ENCODE measurements at regions not wholly inside any gene's neighbourhood (a gene's known extent, or its start where the extent isn't known, plus 50 kb on each side); places are given as distances from the start of the nearest gene placed in this dataset.

- no peak overlapping the region for H3K4me2 ChIP-seq (ENCODE audit: low read length)
- H3K27me3 ChIP-seq (ENCODE audit: insufficient read depth, low read depth, low read length), result no peaks in the 10 kb centered on the region
- H4K20me1 ChIP-seq (ENCODE audit: insufficient read depth), result no peaks in the 10 kb centered on the region
- H3F3A ChIP-seq (ENCODE audit: insufficient read depth, low read length, poor library complexity, severe bottlenecking), result no peaks in the 10 kb centered on the region
- no peaks in the 10 kb centered on the region for H3K79me2 ChIP-seq (replicated peaks; ENCODE audit: insufficient read depth, low read length)
- H3K9me2 ChIP-seq (ENCODE audit: insufficient read depth, low read length), result no peaks in the 10 kb centered on the region
- no peak overlapping the region for H3K27ac ChIP-seq (ENCODE audit: low read length)
- H3K36me3 ChIP-seq (ENCODE audit: insufficient read depth, low read length), result no peaks in the 10 kb centered on the region
- TF ChIP-seq TAF1 (IDR thresholded peaks at IDR 0.05; ENCODE audit: low read depth) (no peak), RAD21 (conservative IDR thresholded peaks at IDR 0.05) (no peak), POLR2AphosphoS5 (IDR thresholded peaks at IDR 0.05) (no peak), EZH2 (IDR thresholded peaks at IDR 0.05; ENCODE audit: borderline replicate concordance, insufficient read depth, low read length, poor library complexity, severe bottlenecking) (no peak), EP300 (conservative IDR thresholded peaks at IDR 0.05; ENCODE audit: poor library complexity, severe bottlenecking) (no peak), SMC3 (conservative IDR thresholded peaks at IDR 0.05; ENCODE audit: poor library complexity) (no peak), REST (IDR thresholded peaks at IDR 0.05; ENCODE audit: borderline replicate concordance) (no peak), MXI1 (conservative IDR thresholded peaks at IDR 0.05; ENCODE audit: poor library complexity, severe bottlenecking) (no peak)
- TF ChIP-seq, protein P1, sequence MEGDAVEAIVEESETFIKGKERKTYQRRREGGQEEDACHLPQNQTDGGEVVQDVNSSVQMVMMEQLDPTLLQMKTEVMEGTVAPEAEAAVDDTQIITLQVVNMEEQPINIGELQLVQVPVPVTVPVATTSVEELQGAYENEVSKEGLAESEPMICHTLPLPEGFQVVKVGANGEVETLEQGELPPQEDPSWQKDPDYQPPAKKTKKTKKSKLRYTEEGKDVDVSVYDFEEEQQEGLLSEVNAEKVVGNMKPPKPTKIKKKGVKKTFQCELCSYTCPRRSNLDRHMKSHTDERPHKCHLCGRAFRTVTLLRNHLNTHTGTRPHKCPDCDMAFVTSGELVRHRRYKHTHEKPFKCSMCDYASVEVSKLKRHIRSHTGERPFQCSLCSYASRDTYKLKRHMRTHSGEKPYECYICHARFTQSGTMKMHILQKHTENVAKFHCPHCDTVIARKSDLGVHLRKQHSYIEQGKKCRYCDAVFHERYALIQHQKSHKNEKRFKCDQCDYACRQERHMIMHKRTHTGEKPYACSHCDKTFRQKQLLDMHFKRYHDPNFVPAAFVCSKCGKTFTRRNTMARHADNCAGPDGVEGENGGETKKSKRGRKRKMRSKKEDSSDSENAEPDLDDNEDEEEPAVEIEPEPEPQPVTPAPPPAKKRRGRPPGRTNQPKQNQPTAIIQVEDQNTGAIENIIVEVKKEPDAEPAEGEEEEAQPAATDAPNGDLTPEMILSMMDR (IDR thresholded peaks at IDR 0.05; ENCODE audit: poor library complexity, severe bottlenecking), result no peak
- H3K4me3 ChIP-seq (ENCODE audit: low read length), result no peak overlapping the region
- H3K9me3 ChIP-seq (ENCODE audit: low read length), result no peaks in the 10 kb centered on the region
- no peak overlapping the region for H2AFZ ChIP-seq (ENCODE audit: low read depth, low read length)
- no peak overlapping the region for H3K9ac ChIP-seq (ENCODE audit: low read length)
These were observed 135.6 kb upstream of the TLL1 start for GRCh38 chr4:165737309-165737972.

DNA sequence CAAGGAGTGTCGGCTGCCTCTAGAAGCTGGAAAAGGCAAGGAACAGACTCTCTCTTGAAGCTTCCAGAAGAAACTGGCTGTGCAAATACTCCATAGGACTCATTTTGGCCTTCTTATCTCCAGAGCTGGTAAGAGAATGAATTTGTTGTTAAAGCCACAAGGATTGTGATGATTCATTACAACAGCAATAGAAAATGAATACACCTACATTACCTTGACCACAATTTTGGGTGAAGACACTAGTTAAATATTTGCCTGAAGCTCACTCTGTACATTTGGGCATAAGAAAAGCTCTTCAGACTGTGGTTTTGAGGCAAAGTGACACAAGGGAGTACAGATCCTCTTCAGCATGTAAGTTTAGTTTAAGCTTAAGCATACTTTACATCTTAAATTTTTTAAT, 134.5 kb upstream of the TLL1 start:
- Histone ChIP-seq H3K27ac (ENCODE audit: low read length) (no peak overlapping the region), H2AFZ (ENCODE audit: low read depth, low read length) (no peak overlapping the region), H3F3A (ENCODE audit: insufficient read depth, low read length, poor library complexity, severe bottlenecking) (no peaks in the 10 kb centered on the region), H3K9me2 (ENCODE audit: insufficient read depth, low read length) (no peaks in the 10 kb centered on the region), H3K9ac (ENCODE audit: low read length) (no peak overlapping the region), H3K9me3 (ENCODE audit: low read length) (no peaks in the 10 kb centered on the region), H3K79me2 (replicated peaks; ENCODE audit: insufficient read depth, low read length) (no peaks in the 10 kb centered on the region), H3K4me2 (ENCODE audit: low read length) (no peak overlapping the region), H3K27me3 (ENCODE audit: insufficient read depth, low read depth, low read length) (no peaks in the 10 kb centered on the region), H3K4me3 (ENCODE audit: low read length) (no peak overlapping the region), H3K36me3 (ENCODE audit: insufficient read depth, low read length) (no peaks in the 10 kb centered on the region), H4K20me1 (ENCODE audit: insufficient read depth) (no peaks in the 10 kb centered on the region)
- TF ChIP-seq EZH2 (IDR thresholded peaks at IDR 0.05; ENCODE audit: borderline replicate concordance, insufficient read depth, low read length, poor library complexity, severe bottlenecking) (no peak), EP300 (conservative IDR thresholded peaks at IDR 0.05; ENCODE audit: poor library complexity, severe bottlenecking) (no peak), RAD21 (conservative IDR thresholded peaks at IDR 0.05) (no peak), SMC3 (conservative IDR thresholded peaks at IDR 0.05; ENCODE audit: poor library complexity) (no peak), POLR2AphosphoS5 (IDR thresholded peaks at IDR 0.05) (no peak), REST (IDR thresholded peaks at IDR 0.05; ENCODE audit: borderline replicate concordance) (no peak), TAF1 (IDR thresholded peaks at IDR 0.05; ENCODE audit: low read depth) (no peak), MXI1 (conservative IDR thresholded peaks at IDR 0.05; ENCODE audit: poor library complexity, severe bottlenecking) (no peak)
- TF ChIP-seq, protein P1 (IDR thresholded peaks at IDR 0.05; ENCODE audit: poor library complexity, severe bottlenecking), result no peak
